CD14-positive monocyte (primary cell): ENCODE measurements at regions not wholly inside any gene's neighbourhood (a gene's known extent, or its start where the extent isn't known, plus 50 kb on each side); places are given as distances from the start of the nearest gene placed in this dataset.

ENCODE experiments used
- DNase-seq, 3 donors: peaks; one replicate each; pipeline ENCODE4 v3.0.0-alpha.2; 2011 to 2022
- H2AFZ ChIP-seq: 2 replicates; pipeline ENCODE4 v1.6.0; 2012; ENCODE audit warnings: mild to moderate bottlenecking, low read depth, low read length, inconsistent platforms; ENCODE audit not compliant: insufficient read depth, poor library complexity, severe bottlenecking
- H3K27ac ChIP-seq, 2 donors: 1 replicate in 1 of 2; 2 replicates in 1 of 2; pipeline ENCODE4 v1.5.1; 2012 to 2013; ENCODE audit warnings: low read length in 2 of 2, control low read depth in 1 of 2, inconsistent platforms in 1 of 2, low read depth in 1 of 2, mild to moderate bottlenecking in 1 of 2
- H3K27me3 ChIP-seq, 2 donors: one replicate each; pipeline versions ENCODE4 v1.6.0 to v1.6.1; 2011 to 2013; ENCODE audit warnings: low read length in 2 of 2; ENCODE audit not compliant: control insufficient read depth in 2 of 2, insufficient read depth in 2 of 2
- H3K36me3 ChIP-seq, 2 donors: replicated peaks in 1 of 2; 1 replicate in 1 of 2; 2 replicates in 1 of 2; pipeline versions ENCODE4 v1.5.1 to v1.6.1; 2012 to 2013; ENCODE audit warnings: low read length in 2 of 2, control low read depth in 1 of 2, inconsistent platforms in 1 of 2, mild to moderate bottlenecking in 1 of 2; ENCODE audit not compliant: insufficient read depth in 2 of 2, control insufficient read depth in 1 of 2
- H3K4me1 ChIP-seq, 2 donors: 1 replicate in 1 of 2; 2 replicates in 1 of 2; pipeline versions ENCODE4 v1.5.1 to v1.6.1; 2012 to 2013; ENCODE audit warnings: low read length in 2 of 2, control low read depth in 1 of 2, inconsistent platforms in 1 of 2, mild to moderate bottlenecking in 1 of 2, moderate library complexity in 1 of 2; ENCODE audit not compliant: insufficient read depth in 2 of 2, control insufficient read depth in 1 of 2
- H3K4me2 ChIP-seq: replicated peaks from 2 replicates; pipeline ENCODE3; 2012; ENCODE audit warnings: low read length, moderate library complexity, mild to moderate bottlenecking; ENCODE audit not compliant: poor library complexity, severe bottlenecking; ENCODE audit errors: extremely low read depth
- H3K4me3 ChIP-seq, 3 experiments: fragments of 200-600 bp in 1 of 3; sonication (generic) in 1 of 3; replicated peaks in 1 of 3; 1 replicate in 2 of 3; 2 replicates in 1 of 3; pipeline ENCODE4 v1.5.1; 2011 to 2013; ENCODE audit warnings: low read length in 3 of 3, mild to moderate bottlenecking in 3 of 3, control low read depth in 2 of 3, low read depth in 2 of 3, inconsistent platforms in 1 of 3, moderate library complexity in 1 of 3
- H3K79me2 ChIP-seq: 2 replicates; pipeline ENCODE4 v1.6.0; 2012; ENCODE audit warnings: mild to moderate bottlenecking, control low read depth, inconsistent platforms, low read length, moderate library complexity; ENCODE audit not compliant: insufficient read depth
- H3K9ac ChIP-seq: 2 replicates; pipeline ENCODE4 v1.6.0; 2017; ENCODE audit warnings: low read length, mild to moderate bottlenecking; ENCODE audit not compliant: insufficient read depth, poor library complexity, severe bottlenecking
- H3K9me3 ChIP-seq, 2 donors: replicated peaks in 1 of 2; 1 replicate in 1 of 2; 2 replicates in 1 of 2; pipeline versions ENCODE4 v1.5.1 to v1.6.1; 2012 to 2013; ENCODE audit warnings: low read length in 2 of 2, control low read depth in 1 of 2; ENCODE audit not compliant: control insufficient read depth in 1 of 2, insufficient read depth in 1 of 2
- H4K20me1 ChIP-seq: 2 replicates; pipeline ENCODE4 v1.6.0; 2012; ENCODE audit warnings: mild to moderate bottlenecking, low read length, control low read depth, moderate library complexity; ENCODE audit not compliant: insufficient read depth
- H3K27ac Mint-ChIP-seq, 7 donors: one replicate each; pipeline ENCODE4 v1.8.0; 2020; ENCODE audit warnings: mild to moderate bottlenecking in 7 of 7, mixed read lengths in 7 of 7, moderate library complexity in 6 of 7, inconsistent platforms in 2 of 7
- H3K27me3 Mint-ChIP-seq, 3 donors: one replicate each; pipeline ENCODE4 v1.8.0; 2021 to 2022; ENCODE audit warnings: low read depth in 3 of 3, mild to moderate bottlenecking in 3 of 3, mixed read lengths in 3 of 3, moderate library complexity in 3 of 3, inconsistent platforms in 1 of 3
- H3K36me3 Mint-ChIP-seq, 2 donors: one replicate each; pipeline ENCODE4 v1.8.0; 2020; ENCODE audit warnings: mixed read lengths in 2 of 2, inconsistent platforms in 1 of 2, mild to moderate bottlenecking in 1 of 2
- H3K4me1 Mint-ChIP-seq: one replicate; pipeline ENCODE4 v1.8.0; 2020; ENCODE audit warnings: mild to moderate bottlenecking, mixed read lengths
- H3K4me3 Mint-ChIP-seq, 2 donors: one replicate each; pipeline ENCODE4 v1.8.0; 2020; ENCODE audit warnings: mild to moderate bottlenecking in 2 of 2, mixed read lengths in 2 of 2, moderate library complexity in 1 of 2
- H3K9me3 Mint-ChIP-seq, 7 donors: one replicate each; pipeline ENCODE4 v1.8.0; 2020 to 2022; ENCODE audit warnings: mixed read lengths in 7 of 7, mild to moderate bottlenecking in 6 of 7, moderate library complexity in 6 of 7, inconsistent platforms in 2 of 7
- CTCF ChIP-seq: fragments of 200-600 bp; IDR thresholded peaks from one replicate; pipeline ENCODE4 v1.8.0; 2022; ENCODE audit warnings: antibody characterized with exemption, mild to moderate bottlenecking
- WGBS: methylation state at CpG from one replicate; pipeline ENCODE4 v1.1.5; 2013; ENCODE audit warnings: missing lambda C conversion rate; ENCODE audit not compliant: insufficient coverage; 5-methylcytosine and 5-hydroxymethylcytosine counted together
- intact Hi-C, 2 donors: fragments of 100-400 bp; cut with micrococcal nuclease; formaldehyde crosslinking; loops; one replicate each; pipeline versions ENCODE4 v1.15.0 to v1.15.1; 2023

GRCh38 chr13:64480672-64481071 lies 2749.5 kb downstream of the PCDH9 start:
- Mint-ChIP-seq H3K4me1 (no peaks in the 10 kb centered on the region), H3K36me3 (no peaks in the 10 kb centered on the region), H3K27me3 (no peaks in the 10 kb centered on the region), H3K27ac (no peak overlapping the region), H3K4me3 (no peak overlapping the region), H3K9me3 (peaks cover 0 to 4% (median 2%) of the 10 kb centered on the region in 7 donors)
- Histone ChIP-seq H3K36me3 (no peaks in the 10 kb centered on the region), H3K79me2 (no peaks in the 10 kb centered on the region), H3K4me3 (no peak overlapping the region), H2AFZ (no peak overlapping the region), H4K20me1 (no peaks in the 10 kb centered on the region), H3K27me3 (no peaks in the 10 kb centered on the region), H3K27ac (no peak overlapping the region), H3K4me2 (no peak overlapping the region), H3K9ac (no peak overlapping the region), H3K4me1 (no peaks in the 10 kb centered on the region), H3K9me3 (no peaks in the 10 kb centered on the region)
- intact Hi-C loops = no loop called here
- TF ChIP-seq CTCF = no peak
- WGBS = no CpG with 5 or more reads among the region's 1 CpG
- no peak for DNase-seq

DNA sequence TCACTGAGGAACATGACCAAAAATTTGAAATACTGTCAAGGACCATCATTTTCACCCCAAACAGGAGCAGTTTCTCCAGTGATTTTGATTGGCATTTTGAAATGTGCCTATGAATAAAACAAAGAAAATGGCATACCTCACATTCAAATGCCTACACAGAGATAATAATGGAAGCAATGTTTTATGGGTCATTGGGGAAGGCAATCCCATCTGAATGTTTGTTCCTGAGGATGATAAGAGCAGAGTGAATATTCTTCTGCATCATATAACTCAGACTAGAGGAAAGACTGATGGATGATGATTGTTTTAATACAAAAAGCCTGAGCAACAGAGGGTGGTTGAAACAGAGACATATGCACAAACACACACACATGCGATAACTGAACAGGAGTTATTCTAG lies 2749.9 kb downstream of the PCDH9 start:
- H3K4me3 ChIP-seq = no peak overlapping the region
- Mint-ChIP-seq H3K4me3 (no peak overlapping the region), H3K9me3 (peaks cover 0 to 4% (median 2%) of the 10 kb centered on the region in 7 donors), H3K36me3 (no peaks in the 10 kb centered on the region), H3K27ac (no peak overlapping the region), H3K27me3 (no peaks in the 10 kb centered on the region), H3K4me1 (no peaks in the 10 kb centered on the region)
- TF ChIP-seq CTCF = no peak
- H4K20me1 ChIP-seq = no peaks in the 10 kb centered on the region
- no peak overlapping the region for H3K4me2 ChIP-seq
- intact Hi-C loops = no loop called here
- H3K4me1 ChIP-seq = no peaks in the 10 kb centered on the region
- H3K27me3 ChIP-seq = no peaks in the 10 kb centered on the region
- no peak overlapping the region for H2AFZ ChIP-seq
- no CpG with 5 or more reads among the region's 1 CpG for WGBS
- DNase-seq = no peak
- H3K36me3 ChIP-seq = no peaks in the 10 kb centered on the region
- no peak overlapping the region for H3K27ac ChIP-seq
- H3K79me2 ChIP-seq = no peaks in the 10 kb centered on the region
- no peaks in the 10 kb centered on the region for H3K9me3 ChIP-seq
- H3K9ac ChIP-seq = no peak overlapping the region
